H1 (cell line): ENCODE measurements at regions not wholly inside any gene's neighbourhood (a gene's known extent, or its start where the extent isn't known, plus 50 kb on each side); places are given as distances from the start of the nearest gene placed in this dataset.

Source experiments
- CTCF ChIA-PET: fragments of 300-600 bp; sonication (Branson Sonifier 250); formaldehyde crosslinking; loops from one replicate; lab custom pipeline; 2021; ENCODE audit not compliant: partially characterized antibody; lab: Charles Lee
- POLR2A ChIA-PET: fragments of 300-600 bp; sonication (Branson Sonifier 250); formaldehyde crosslinking; loops from one replicate; lab custom pipeline; 2021; ENCODE audit warnings: inconsistent platforms; ENCODE audit not compliant: partially characterized antibody; lab: Charles Lee
- DNase-seq, 2 experiments: peaks; one replicate each; pipeline versions ENCODE4 v3.0.0 to v3.0.0-alpha.2; 2010 to 2022; ENCODE audit warnings: low spot score in 2 of 2, low read depth in 1 of 2, mixed read lengths in 1 of 2
- FAIRE-seq: peaks from 2 replicates; lab custom pipeline; 2011; peaks lifted over from hg19 to GRCh38; lab: Jason Lieb, UNC
- H2AFZ ChIP-seq: 2 replicates; pipeline ENCODE4 v1.8.1; 2012; ENCODE audit warnings: low read length, inconsistent platforms
- H2AK5ac ChIP-seq: 2 replicates; pipeline ENCODE4 v1.6.1; 2013; ENCODE audit warnings: low read depth, low read length
- H2BK120ac ChIP-seq: replicated peaks from 2 replicates; pipeline ENCODE3; 2013; ENCODE audit warnings: low read depth, low read length, inconsistent platforms
- H2BK12ac ChIP-seq: 2 replicates; pipeline ENCODE4 v1.6.1; 2013; ENCODE audit warnings: low read depth, low read length
- H2BK15ac ChIP-seq: 2 replicates; pipeline ENCODE4 v1.6.1; 2013; ENCODE audit warnings: low read length
- H2BK20ac ChIP-seq: 2 replicates; pipeline ENCODE4 v1.6.1; 2013; ENCODE audit warnings: low read length
- H2BK5ac ChIP-seq: 2 replicates; pipeline ENCODE4 v1.6.1; 2013; ENCODE audit warnings: low read depth, low read length
- H3K14ac ChIP-seq: 2 replicates; pipeline ENCODE4 v1.6.1; 2013; ENCODE audit warnings: inconsistent platforms; ENCODE audit not compliant: insufficient read length
- H3K18ac ChIP-seq: 2 replicates; pipeline ENCODE4 v1.6.1; 2013; ENCODE audit warnings: low read length; ENCODE audit errors: extremely low read depth
- H3K23ac ChIP-seq: 2 replicates; pipeline ENCODE4 v1.6.1; 2013; ENCODE audit warnings: inconsistent platforms; ENCODE audit not compliant: insufficient read length
- H3K23me2 ChIP-seq: 2 replicates; pipeline ENCODE4 v1.6.1; 2013; ENCODE audit warnings: low read depth, low read length
- H3K27ac ChIP-seq: 2 replicates; pipeline ENCODE4 v1.6.1; 2011; ENCODE audit warnings: low read depth, low read length, inconsistent platforms
- H3K27me3 ChIP-seq, 4 experiments: replicated peaks in 1 of 4; 1 replicate in 1 of 4; 2 replicates in 3 of 4; pipeline versions ENCODE4 v1.6.1 to v1.8.1; 2011 to 2013; ENCODE audit warnings: low read length in 3 of 4, mild to moderate bottlenecking in 3 of 4, inconsistent platforms in 2 of 4, mixed read lengths in 2 of 4, moderate library complexity in 1 of 4; ENCODE audit not compliant: control insufficient read depth in 3 of 4, insufficient read depth in 3 of 4; ENCODE audit errors: extremely low read depth in 1 of 4
- H3K36me3 ChIP-seq, 4 experiments: 2 replicates each; pipeline versions ENCODE4 v1.6.1 to v1.8.1; 2011 to 2013; ENCODE audit warnings: mild to moderate bottlenecking in 4 of 4, low read length in 3 of 4, moderate library complexity in 2 of 4, control low read depth in 1 of 4, inconsistent platforms in 1 of 4; ENCODE audit not compliant: insufficient read depth in 4 of 4, control insufficient read depth in 2 of 4
- H3K4ac ChIP-seq: replicated peaks from 2 replicates; pipeline ENCODE3; 2013; ENCODE audit warnings: low read length, low read depth, mixed read lengths, inconsistent platforms; ENCODE audit not compliant: insufficient read length
- H3K4me1 ChIP-seq, 4 experiments: replicated peaks in 1 of 4; 1 replicate in 1 of 4; 2 replicates in 3 of 4; pipeline versions ENCODE4 v1.6.1 to v1.8.1; 2011 to 2013; ENCODE audit warnings: low read length in 3 of 4, inconsistent platforms in 2 of 4, mixed read lengths in 1 of 4; ENCODE audit not compliant: insufficient read depth in 4 of 4, control insufficient read depth in 3 of 4
- H3K4me2 ChIP-seq, 2 experiments: 2 replicates each; pipeline versions ENCODE4 v1.6.1 to v1.8.1; 2011 to 2013; ENCODE audit warnings: low read depth in 2 of 2, low read length in 2 of 2, control low read depth in 1 of 2, inconsistent platforms in 1 of 2, mild to moderate bottlenecking in 1 of 2; ENCODE audit not compliant: insufficient read depth in 1 of 2
- H3K4me3 ChIP-seq, 4 experiments: fragments of 200-600, 300-600 bp in 1 of 4; sonication (generic), shearing (Covaris generic), sonication (Bioruptor Twin) in 1 of 4; 2 replicates each; pipeline versions ENCODE4 v1.5.1 to v1.8.1; 2011 to 2016; ENCODE audit warnings: low read length in 4 of 4, low read depth in 3 of 4, control low read depth in 2 of 4, inconsistent platforms in 2 of 4, mild to moderate bottlenecking in 2 of 4, mixed read lengths in 1 of 4, moderate library complexity in 1 of 4; ENCODE audit not compliant: insufficient read depth in 2 of 4; ENCODE audit errors: extremely low read depth in 1 of 4
- H3K56ac ChIP-seq: replicated peaks from 2 replicates; pipeline ENCODE3; 2013; ENCODE audit warnings: low read depth, mild to moderate bottlenecking, mixed read lengths, low read length, inconsistent platforms; ENCODE audit not compliant: insufficient read length
- H3K79me1 ChIP-seq: 2 replicates; pipeline ENCODE4 v1.6.1; 2013; ENCODE audit warnings: low read depth, low read length, control low read depth
- H3K79me2 ChIP-seq, 2 experiments: 2 replicates each; pipeline versions ENCODE4 v1.6.1 to v1.8.1; 2012 to 2013; ENCODE audit warnings: low read length in 2 of 2, mild to moderate bottlenecking in 2 of 2, inconsistent platforms in 1 of 2; ENCODE audit not compliant: insufficient read depth in 2 of 2, control insufficient read depth in 1 of 2
- H3K9ac ChIP-seq, 4 experiments: replicated peaks in 1 of 4; 1 replicate in 1 of 4; 2 replicates in 3 of 4; pipeline versions ENCODE4 v1.6.1 to v1.8.1; 2011 to 2013; ENCODE audit warnings: low read depth in 3 of 4, low read length in 3 of 4, control low read depth in 2 of 4, mild to moderate bottlenecking in 2 of 4, moderate library complexity in 2 of 4, inconsistent platforms in 1 of 4; ENCODE audit errors: extremely low read depth in 1 of 4
- H3K9me3 ChIP-seq, 2 experiments: 2 replicates each; pipeline versions ENCODE4 v1.6.1 to v1.8.1; 2012 to 2013; ENCODE audit warnings: mild to moderate bottlenecking in 2 of 2, moderate library complexity in 2 of 2, control low read depth in 1 of 2, inconsistent platforms in 1 of 2, low read depth in 1 of 2, low read length in 1 of 2, mixed read lengths in 1 of 2; ENCODE audit not compliant: insufficient read depth in 2 of 2
- H4K20me1 ChIP-seq, 2 experiments: replicated peaks in 1 of 2; 2 replicates each; pipeline versions ENCODE3 to v1.8.1; 2011 to 2013; ENCODE audit warnings: inconsistent platforms in 2 of 2, low read length in 2 of 2, mild to moderate bottlenecking in 1 of 2; ENCODE audit not compliant: insufficient read depth in 2 of 2, control insufficient read depth in 1 of 2
- H4K5ac ChIP-seq: 2 replicates; pipeline ENCODE4 v1.6.1; 2013; ENCODE audit warnings: low read length, low read depth, mixed read lengths, inconsistent platforms; ENCODE audit not compliant: insufficient read length
- H4K8ac ChIP-seq: 2 replicates; pipeline ENCODE4 v1.8.0; 2013; ENCODE audit warnings: mild to moderate bottlenecking, moderate library complexity, low read length, inconsistent platforms; ENCODE audit not compliant: insufficient read depth; ENCODE audit errors: extremely low read depth
- H4K91ac ChIP-seq: replicated peaks from 2 replicates; pipeline ENCODE3; 2013; ENCODE audit warnings: low read length, mixed read lengths, inconsistent platforms; ENCODE audit not compliant: insufficient read length
- CHD2 ChIP-seq: IDR thresholded peaks from 2 replicates; pipeline ENCODE4 v1.6.1; 2012; ENCODE audit warnings: low read length, improper control_type of control experiment
- EGR1 ChIP-seq: IDR thresholded peaks from 2 replicates; pipeline ENCODE4 v1.6.1; 2011; ENCODE audit warnings: low read depth, low read length, borderline replicate concordance
- EP300 ChIP-seq, 2 experiments: IDR thresholded peaks; 1 replicate in 1 of 2; 2 replicates in 1 of 2; pipeline ENCODE4 v1.6.1; 2011 to 2012; ENCODE audit warnings: low read depth in 2 of 2, low read length in 2 of 2, mild to moderate bottlenecking in 2 of 2, borderline replicate concordance in 1 of 2, inconsistent platforms in 1 of 2, moderate library complexity in 1 of 2
- HDAC6 ChIP-seq: IDR thresholded peaks from one replicate; pipeline ENCODE4 v1.7.1; 2012; ENCODE audit warnings: low read depth, mild to moderate bottlenecking, inconsistent platforms, low read length, moderate library complexity
- KDM1A ChIP-seq: fragments of 200-600, 300-600 bp; sonication (generic); IDR thresholded peaks from 2 replicates; pipeline ENCODE4 v1.7.1; 2016; ENCODE audit warnings: mild to moderate bottlenecking, low read length, borderline replicate concordance
- SIN3A ChIP-seq, 2 experiments: IDR thresholded peaks in 1 of 2; conservative IDR thresholded peaks in 1 of 2; 2 replicates each; pipeline ENCODE4 v1.6.1; 2011 to 2012; ENCODE audit warnings: low read length in 2 of 2, improper control_type of control experiment in 1 of 2, low read depth in 1 of 2, mild to moderate bottlenecking in 1 of 2
- TAF7 ChIP-seq: optimal IDR thresholded peaks from 2 replicates; pipeline ENCODE3; 2011; ENCODE audit warnings: low read depth, mild to moderate bottlenecking, inconsistent platforms, low read length, moderate library complexity, borderline replicate concordance
- WGBS, 2 experiments: shearing (Covaris generic) in 1 of 2; methylation state at CpG; one replicate each; pipeline versions ENCODE4 v1.1.6 to v1.1.7; 2013 to 2015; ENCODE audit warnings: low lambda C conversion rate in 2 of 2, mixed read lengths in 2 of 2, inconsistent platforms in 1 of 2, low coverage in 1 of 2, missing lambda C conversion rate in 1 of 2; ENCODE audit not compliant: insufficient replicate concordance in 2 of 2, insufficient coverage in 1 of 2, insufficient read length in 1 of 2; ENCODE audit errors: extremely low coverage in 1 of 2, missing lambda C conversion rate in 1 of 2; 5-methylcytosine and 5-hydroxymethylcytosine counted together

- Histone ChIP-seq H2BK12ac (no peak overlapping the region), H2AFZ (no peak overlapping the region), H4K20me1 (no peaks in the 10 kb centered on the region), H3K14ac (no peak overlapping the region), H3K4me2 (no peak overlapping the region), H3K18ac (no peak overlapping the region), H2BK5ac (no peak overlapping the region), H3K36me3 (no peaks in the 10 kb centered on the region), H2AK5ac (no peak overlapping the region), H3K27me3 (no peaks in the 10 kb centered on the region), H3K79me2 (no peaks in the 10 kb centered on the region)
- no peak for DNase-seq
- FAIRE-seq = no peak
- no peak for TF ChIP-seq HDAC6
- no peak for TF ChIP-seq SIN3A (conservative IDR thresholded peaks at IDR 0.05 in 1 of 2, IDR thresholded peaks at IDR 0.05 in 1 of 2; ENCODE audit: low read depth in 1 of 2, low read length in 2 of 2)
- TF ChIP-seq CHD2 = no peak
- no peak for TF ChIP-seq EGR1
- no peak for TF ChIP-seq EP300 (IDR thresholded peaks at IDR 0.05; ENCODE audit: borderline replicate concordance in 1 of 2, low read depth in 2 of 2, low read length in 2 of 2)
- no peak for TF ChIP-seq TAF7
- TF ChIP-seq KDM1A = no peak
- TF ChIP-seq, all 59 proteins: peak for 0
- no peak overlapping the region for H2BK120ac ChIP-seq
- H2BK15ac ChIP-seq = no peak overlapping the region
- no peak overlapping the region for H3K9ac ChIP-seq
- no peaks in the 10 kb centered on the region for H3K23me2 ChIP-seq
- H3K56ac ChIP-seq = no peak overlapping the region
- H4K91ac ChIP-seq = no peak overlapping the region
- no peak overlapping the region for H3K23ac ChIP-seq
- no peak overlapping the region for H3K4me3 ChIP-seq
- H3K4ac ChIP-seq = no peak overlapping the region
- no peaks in the 10 kb centered on the region; a peak in 1 of 4 replicates for H3K9me3 ChIP-seq
- WGBS, 2 experiments = 88% methylated on average over 1 of the region's 1 CpG; no CpG with 5 or more reads in 1 of the 2 experiments
- ChIA-PET CTCF (no interaction called here), POLR2A (no interaction called here)
- H3K79me1 ChIP-seq = no peaks in the 10 kb centered on the region
- no peak overlapping the region for H2BK20ac ChIP-seq
- no peak overlapping the region for H3K27ac ChIP-seq
- H3K4me1 ChIP-seq = no peaks in the 10 kb centered on the region
- no peak overlapping the region for H4K8ac ChIP-seq
- no peak overlapping the region for H4K5ac ChIP-seq
Measured at GRCh38 chrY:12517338-12517737, 183.7 kb upstream of the USP9Y start.
